Dermis blood vessel endothelial cell (primary cell): ENCODE measurements at regions not wholly inside any gene's neighbourhood (a gene's known extent, or its start where the extent isn't known, plus 50 kb on each side); places are given as distances from the start of the nearest gene placed in this dataset.

Source experiments
- DNase-seq: peaks from one replicate; pipeline ENCODE4 v3.0.0; 2010

GRCh38 chrX:39150220-39150619 lies 349.0 kb downstream of the MID1IP1 start:
- DNase-seq = no peak

- no peak for DNase-seq
Measured at GRCh38 chrX:39150621-39151020, 349.4 kb downstream of the MID1IP1 start.

GRCh38 chrX:39152106-39152649 lies 350.9 kb downstream of the MID1IP1 start:
- peak; percentile 20 for DNase-seq

- no peak for DNase-seq
Measured at GRCh38 chrX:39156051-39156450, 354.8 kb downstream of the MID1IP1 start.

GRCh38 chrX:39157006-39157405 lies 355.7 kb downstream of the MID1IP1 start:
- no peak for DNase-seq

- DNase-seq = no peak
Measured at GRCh38 chrX:39157796-39158195, 356.5 kb downstream of the MID1IP1 start.

GRCh38 chrX:39158801-39159657 lies 357.8 kb downstream of the MID1IP1 start:
- DNase-seq = no peak

GRCh38 chrX:39159921-39160507 lies 358.8 kb downstream of the MID1IP1 start:
- no peak for DNase-seq

GRCh38 chrX:39161611-39162255 lies 360.5 kb downstream of the MID1IP1 start:
- DNase-seq = no peak

GRCh38 chrX:39162322-39162735 lies 361.1 kb downstream of the MID1IP1 start:
- DNase-seq = no peak

- DNase-seq = no peak
Measured at GRCh38 chrX:39163581-39164126, 362.4 kb downstream of the MID1IP1 start.

- no peak for DNase-seq
Measured at GRCh38 chrX:39164212-39164611, 363.0 kb downstream of the MID1IP1 start.

GRCh38 chrX:39165185-39165584 lies 363.9 kb downstream of the MID1IP1 start:
- DNase-seq = no peak

- DNase-seq = no peak
Measured at GRCh38 chrX:39165773-39166172, 364.5 kb downstream of the MID1IP1 start.

- no peak for DNase-seq
Measured at GRCh38 chrX:39167791-39168190, 366.5 kb downstream of the MID1IP1 start.

GRCh38 chrX:39168609-39169008 lies 367.4 kb downstream of the MID1IP1 start:
- DNase-seq = no peak

- no peak for DNase-seq
Measured at GRCh38 chrX:39169976-39170375, 368.7 kb downstream of the MID1IP1 start.

GRCh38 chrX:39170464-39170863 lies 369.2 kb downstream of the MID1IP1 start:
- DNase-seq = no peak

GRCh38 chrX:39171686-39172085 lies 370.4 kb downstream of the MID1IP1 start:
- no peak for DNase-seq

- DNase-seq = no peak
Measured at GRCh38 chrX:39174241-39174771, 373.0 kb downstream of the MID1IP1 start.

GRCh38 chrX:39174772-39175417 lies 373.6 kb downstream of the MID1IP1 start:
- DNase-seq = no peak

GRCh38 chrX:39175418-39176057 lies 374.3 kb downstream of the MID1IP1 start:
- DNase-seq = no peak
